Loucy (cell line): ENCODE measurements at regions not wholly inside any gene's neighbourhood (a gene's known extent, or its start where the extent isn't known, plus 50 kb on each side); places are given as distances from the start of the nearest gene placed in this dataset.

ENCODE experiments used
- EZH2phosphoT487 ChIP-seq: fragments of 200-600 bp; IDR thresholded peaks from 2 replicates; pipeline ENCODE4 v1.6.1; 2018; ENCODE audit warnings: antibody characterized with exemption, mild to moderate bottlenecking, moderate library complexity, borderline replicate concordance
- TF ChIP-seq, protein P1 (sequence below): fragments of 200-600 bp; sonication (generic); conservative IDR thresholded peaks from 2 replicates; pipeline ENCODE4 v1.5.1; 2014; ENCODE audit warnings: mild to moderate bottlenecking, antibody characterized with exemption, low read length

DNA sequence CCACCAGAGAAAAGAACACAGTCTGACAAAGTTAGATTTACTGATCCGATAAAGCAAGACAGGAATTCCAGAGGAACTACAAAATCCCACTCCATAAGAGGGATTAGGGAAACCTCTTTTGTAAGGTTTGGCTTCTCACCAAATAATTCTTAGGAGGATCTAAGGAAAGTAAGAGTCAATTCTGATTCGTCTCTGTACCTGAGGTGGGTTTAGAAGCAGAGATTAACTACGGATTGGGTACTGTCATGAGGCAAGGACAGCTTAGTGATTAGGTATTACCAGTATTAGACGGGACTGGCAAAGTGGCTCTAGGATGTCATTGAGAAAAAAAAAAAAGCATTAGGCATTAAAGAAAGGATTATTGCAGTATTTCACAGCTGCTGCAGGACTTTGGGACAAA is 371.7 kb upstream of the BRINP3 start:
- TF ChIP-seq, protein P1, sequence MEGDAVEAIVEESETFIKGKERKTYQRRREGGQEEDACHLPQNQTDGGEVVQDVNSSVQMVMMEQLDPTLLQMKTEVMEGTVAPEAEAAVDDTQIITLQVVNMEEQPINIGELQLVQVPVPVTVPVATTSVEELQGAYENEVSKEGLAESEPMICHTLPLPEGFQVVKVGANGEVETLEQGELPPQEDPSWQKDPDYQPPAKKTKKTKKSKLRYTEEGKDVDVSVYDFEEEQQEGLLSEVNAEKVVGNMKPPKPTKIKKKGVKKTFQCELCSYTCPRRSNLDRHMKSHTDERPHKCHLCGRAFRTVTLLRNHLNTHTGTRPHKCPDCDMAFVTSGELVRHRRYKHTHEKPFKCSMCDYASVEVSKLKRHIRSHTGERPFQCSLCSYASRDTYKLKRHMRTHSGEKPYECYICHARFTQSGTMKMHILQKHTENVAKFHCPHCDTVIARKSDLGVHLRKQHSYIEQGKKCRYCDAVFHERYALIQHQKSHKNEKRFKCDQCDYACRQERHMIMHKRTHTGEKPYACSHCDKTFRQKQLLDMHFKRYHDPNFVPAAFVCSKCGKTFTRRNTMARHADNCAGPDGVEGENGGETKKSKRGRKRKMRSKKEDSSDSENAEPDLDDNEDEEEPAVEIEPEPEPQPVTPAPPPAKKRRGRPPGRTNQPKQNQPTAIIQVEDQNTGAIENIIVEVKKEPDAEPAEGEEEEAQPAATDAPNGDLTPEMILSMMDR = no peak
- no peak for TF ChIP-seq EZH2phosphoT487
